ENCODE measurements at regions not wholly inside any gene's neighbourhood (a gene's known extent, or its start where the extent isn't known, plus 50 kb on each side); places are given as distances from the start of the nearest gene placed in this dataset.

DNA sequence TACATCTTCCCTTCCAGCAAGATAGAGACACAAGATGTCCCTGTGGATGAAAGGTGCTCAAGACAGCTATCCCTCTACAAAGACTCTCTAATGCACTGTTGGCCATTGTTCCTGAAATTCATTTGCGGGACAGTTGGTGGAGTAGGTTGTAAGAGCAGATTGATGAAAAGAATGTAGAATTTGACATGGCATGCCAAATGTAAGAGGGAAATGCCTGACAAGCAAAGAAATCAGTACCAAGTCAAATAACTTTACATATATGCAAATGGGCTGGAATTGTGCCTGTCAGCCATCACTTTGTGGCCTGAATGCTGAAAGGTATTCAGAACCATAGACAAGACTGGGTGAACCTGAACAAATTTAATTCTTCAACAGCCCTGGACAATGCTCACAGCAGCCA is 120.3 kb upstream of the FAM204A start:
- H3K4me3 ChIP-seq (ENCODE audit: low read depth, low read length): no peak overlapping the region
- no peak for DNase-seq (ENCODE audit: low read depth)
- TF ChIP-seq, protein P1, sequence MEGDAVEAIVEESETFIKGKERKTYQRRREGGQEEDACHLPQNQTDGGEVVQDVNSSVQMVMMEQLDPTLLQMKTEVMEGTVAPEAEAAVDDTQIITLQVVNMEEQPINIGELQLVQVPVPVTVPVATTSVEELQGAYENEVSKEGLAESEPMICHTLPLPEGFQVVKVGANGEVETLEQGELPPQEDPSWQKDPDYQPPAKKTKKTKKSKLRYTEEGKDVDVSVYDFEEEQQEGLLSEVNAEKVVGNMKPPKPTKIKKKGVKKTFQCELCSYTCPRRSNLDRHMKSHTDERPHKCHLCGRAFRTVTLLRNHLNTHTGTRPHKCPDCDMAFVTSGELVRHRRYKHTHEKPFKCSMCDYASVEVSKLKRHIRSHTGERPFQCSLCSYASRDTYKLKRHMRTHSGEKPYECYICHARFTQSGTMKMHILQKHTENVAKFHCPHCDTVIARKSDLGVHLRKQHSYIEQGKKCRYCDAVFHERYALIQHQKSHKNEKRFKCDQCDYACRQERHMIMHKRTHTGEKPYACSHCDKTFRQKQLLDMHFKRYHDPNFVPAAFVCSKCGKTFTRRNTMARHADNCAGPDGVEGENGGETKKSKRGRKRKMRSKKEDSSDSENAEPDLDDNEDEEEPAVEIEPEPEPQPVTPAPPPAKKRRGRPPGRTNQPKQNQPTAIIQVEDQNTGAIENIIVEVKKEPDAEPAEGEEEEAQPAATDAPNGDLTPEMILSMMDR (IDR thresholded peaks at IDR 0.05; ENCODE audit: insufficient read depth, low read depth, low read length, missing control alignments): no peak

- peak; percentile 51 for DNase-seq (ENCODE audit: low read depth)
- no peak overlapping the region for H3K4me3 ChIP-seq (ENCODE audit: low read depth, low read length)
- TF ChIP-seq, protein P1 (IDR thresholded peaks at IDR 0.05; ENCODE audit: insufficient read depth, low read depth, low read length, missing control alignments): peak; percentile 76
These were observed 117.6 kb upstream of the FAM204A start for GRCh38 chr10:118459642-118460193.

- DNase-seq (ENCODE audit: low read depth): no peak
- TF ChIP-seq, protein P1 (IDR thresholded peaks at IDR 0.05; ENCODE audit: insufficient read depth, low read depth, low read length, missing control alignments): no peak
- no peak overlapping the region for H3K4me3 ChIP-seq (ENCODE audit: low read depth, low read length)
These were observed 117.0 kb upstream of the FAM204A start for GRCh38 chr10:118458957-118459641.

- no peak overlapping the region for H3K4me3 ChIP-seq (ENCODE audit: low read depth, low read length)
- DNase-seq (ENCODE audit: low read depth): no peak
- TF ChIP-seq, protein P1 (IDR thresholded peaks at IDR 0.05; ENCODE audit: insufficient read depth, low read depth, low read length, missing control alignments): no peak
These were observed 115.8 kb upstream of the FAM204A start for GRCh38 chr10:118457824-118458428.

GRCh38 chr10:118455181-118455695 is 113.1 kb upstream of the FAM204A start:
- DNase-seq (ENCODE audit: low read depth): no peak
- TF ChIP-seq, protein P1 (IDR thresholded peaks at IDR 0.05; ENCODE audit: insufficient read depth, low read depth, low read length, missing control alignments): no peak
- H3K4me3 ChIP-seq (ENCODE audit: low read depth, low read length): no peak overlapping the region

DNA sequence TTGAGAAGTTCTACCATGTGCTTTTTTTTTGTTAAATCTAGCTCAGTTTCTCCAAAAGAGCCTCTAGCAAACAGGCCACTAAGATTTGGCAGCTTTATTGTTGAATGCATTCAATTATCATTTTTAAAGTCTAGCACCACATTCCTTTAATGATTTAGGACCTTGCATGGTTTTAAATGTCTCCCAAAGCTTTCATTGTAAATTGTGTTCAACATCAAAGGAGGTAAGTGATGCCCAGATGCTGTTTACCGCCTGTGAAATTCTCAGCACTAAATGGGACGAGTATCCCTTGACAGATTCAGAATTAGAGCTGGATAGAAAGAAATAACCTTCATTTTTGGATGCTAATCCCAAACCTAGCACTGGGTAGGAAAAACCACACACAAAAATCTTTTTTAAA is 112.1 kb upstream of the FAM204A start:
- TF ChIP-seq, protein P1 (IDR thresholded peaks at IDR 0.05; ENCODE audit: insufficient read depth, low read depth, low read length, missing control alignments): no peak
- DNase-seq (ENCODE audit: low read depth): no peak
- H3K4me3 ChIP-seq (ENCODE audit: low read depth, low read length): no peak overlapping the region

Measured in GM12865 (cell line).